Stimulated activated CD8-positive, alpha-beta memory T cell treated with anti-CD3 and anti-CD28 coated beads, Interleukin-2, amount 100 ng/mL, for 1 hour (primary cell): ENCODE measurements at regions not wholly inside any gene's neighbourhood (a gene's known extent, or its start where the extent isn't known, plus 50 kb on each side); places are given as distances from the start of the nearest gene placed in this dataset.
"Not testable (repeated sequence)": the region's sequence is repeated elsewhere in the genome, so short reads cannot be mapped to it uniquely, and the experiment has no call there.

Source experiments
- DNase-seq, 2 donors: peaks; one replicate each; pipeline ENCODE4 v3.0.0-alpha.2; 2020; ENCODE audit warnings: low read depth in 2 of 2

- not testable (repeated sequence) for DNase-seq
Observed at GRCh38 chrY:7588176-7588575, 676.6 kb upstream of the AMELY start.

GRCh38 chrY:7562541-7562940 is 651.0 kb upstream of the AMELY start:
- DNase-seq, result no peak

GRCh38 chrY:7557675-7558074 is 646.1 kb upstream of the AMELY start:
- no peak for DNase-seq

DNA sequence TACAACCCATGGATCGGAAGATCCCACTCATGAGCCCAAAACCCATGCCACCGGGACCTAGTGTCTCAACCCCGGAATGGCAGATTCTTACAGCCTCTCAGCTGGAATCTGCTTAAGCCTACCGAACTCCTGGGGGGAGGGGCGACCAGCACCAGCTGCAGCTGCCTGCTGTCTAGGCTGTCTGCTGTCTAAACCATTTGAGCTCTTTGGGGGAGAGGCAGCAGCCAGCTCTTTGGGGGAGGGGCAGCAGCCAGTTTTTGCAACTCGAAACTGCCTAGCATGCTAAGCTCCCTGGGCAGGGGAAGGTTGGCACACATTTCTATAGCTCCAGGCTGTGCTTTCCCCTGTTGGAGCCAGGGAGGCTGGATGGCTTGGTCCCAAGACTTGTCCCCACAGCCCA is 643.5 kb upstream of the AMELY start:
- DNase-seq, result no peak

DNA sequence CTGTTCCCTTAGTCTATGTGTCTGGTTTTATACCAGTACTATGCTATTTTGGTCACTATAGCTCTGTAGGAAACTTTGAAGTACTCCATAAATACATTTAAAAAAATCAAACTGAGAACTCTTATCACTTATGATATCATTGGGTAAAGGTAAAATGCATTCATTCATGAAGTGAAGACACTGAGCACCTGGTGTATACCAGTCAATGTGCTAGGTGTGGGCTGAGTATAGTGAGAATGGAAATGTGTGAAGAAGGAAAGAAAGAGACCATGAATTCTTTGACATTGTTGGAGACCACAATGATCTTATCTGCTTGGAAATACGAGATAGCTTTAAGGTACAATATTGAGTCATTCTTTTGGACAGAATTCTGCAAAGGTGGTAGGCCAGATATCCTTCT is 633.5 kb upstream of the AMELY start:
- DNase-seq, result no peak

GRCh38 chrY:7544172-7544770 is 632.7 kb upstream of the AMELY start:
- no peak for DNase-seq

- DNase-seq, result no peak
Observed at GRCh38 chrY:7543506-7543905, 632.0 kb upstream of the AMELY start.

GRCh38 chrY:7542256-7542858 is 630.8 kb upstream of the AMELY start:
- no peak for DNase-seq

DNA sequence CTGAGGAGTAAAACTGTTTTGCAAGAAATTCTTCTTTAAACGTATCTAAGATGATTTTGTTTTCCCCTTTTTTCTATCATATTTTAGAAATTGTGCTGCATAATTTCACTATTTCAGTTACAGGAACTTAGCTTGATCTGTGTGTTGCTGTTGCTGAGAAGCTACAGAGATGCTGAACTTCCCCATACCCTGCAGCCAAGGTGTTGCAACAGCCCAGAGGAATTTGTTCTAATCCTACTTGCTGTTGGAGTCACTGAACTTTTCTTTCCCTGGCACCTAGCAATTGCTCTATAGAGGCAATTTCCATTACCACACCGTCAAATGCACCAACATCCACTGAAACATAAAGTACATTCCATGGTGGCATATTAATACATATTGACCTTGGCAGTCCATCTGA is 617.8 kb upstream of the AMELY start:
- DNase-seq, result no peak

- DNase-seq, result not testable (repeated sequence)
Observed at GRCh38 chrY:7527568-7527967, 616.0 kb upstream of the AMELY start.

DNA sequence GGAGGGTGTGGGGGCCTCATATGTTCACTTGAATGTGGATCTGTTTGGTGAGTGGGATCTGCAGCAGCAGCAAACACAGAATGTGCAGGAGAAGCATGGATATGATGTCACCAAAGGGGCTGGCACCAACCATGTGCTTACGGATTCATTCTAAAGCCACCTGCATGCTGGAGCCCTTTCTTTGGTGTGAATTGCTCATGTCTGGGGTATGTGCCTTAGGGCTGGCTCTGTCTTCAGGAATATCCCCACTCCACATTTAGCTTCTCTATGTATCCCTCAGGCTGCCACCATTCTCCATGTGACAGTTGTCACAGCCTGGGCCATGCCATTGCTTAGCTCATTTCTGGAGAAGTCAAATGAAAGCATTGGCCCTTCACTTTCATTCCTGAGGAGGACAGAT is 606.8 kb upstream of the AMELY start:
- DNase-seq, result no peak

GRCh38 chrY:7516268-7516667 is 604.7 kb upstream of the AMELY start:
- DNase-seq, result no peak

- no peak for DNase-seq
Observed at GRCh38 chrY:7515812-7516211, 604.3 kb upstream of the AMELY start.

GRCh38 chrY:7502896-7503295 is 591.3 kb upstream of the AMELY start:
- DNase-seq, result no peak

- no peak for DNase-seq
Observed at GRCh38 chrY:7501236-7501635, 589.7 kb upstream of the AMELY start.

DNA sequence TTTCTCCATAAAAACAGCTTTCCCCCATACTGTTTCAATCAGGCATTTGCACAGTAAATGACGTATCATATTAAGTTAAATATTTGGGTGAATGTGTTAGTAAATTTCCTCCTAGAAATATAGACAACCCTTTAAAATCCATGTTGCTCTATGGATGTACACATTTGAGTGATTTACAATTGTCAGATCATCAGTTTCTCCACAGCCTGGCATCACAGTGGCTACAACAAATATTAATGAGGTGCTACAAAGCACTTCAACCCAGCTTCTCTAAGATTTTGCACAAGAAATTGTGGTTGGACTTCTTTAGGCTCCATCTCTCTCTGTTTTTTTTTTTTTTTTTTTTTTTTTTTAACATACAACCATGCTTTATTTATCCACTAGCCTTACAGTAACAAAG is 584.4 kb upstream of the AMELY start:
- DNase-seq, result no peak

DNA sequence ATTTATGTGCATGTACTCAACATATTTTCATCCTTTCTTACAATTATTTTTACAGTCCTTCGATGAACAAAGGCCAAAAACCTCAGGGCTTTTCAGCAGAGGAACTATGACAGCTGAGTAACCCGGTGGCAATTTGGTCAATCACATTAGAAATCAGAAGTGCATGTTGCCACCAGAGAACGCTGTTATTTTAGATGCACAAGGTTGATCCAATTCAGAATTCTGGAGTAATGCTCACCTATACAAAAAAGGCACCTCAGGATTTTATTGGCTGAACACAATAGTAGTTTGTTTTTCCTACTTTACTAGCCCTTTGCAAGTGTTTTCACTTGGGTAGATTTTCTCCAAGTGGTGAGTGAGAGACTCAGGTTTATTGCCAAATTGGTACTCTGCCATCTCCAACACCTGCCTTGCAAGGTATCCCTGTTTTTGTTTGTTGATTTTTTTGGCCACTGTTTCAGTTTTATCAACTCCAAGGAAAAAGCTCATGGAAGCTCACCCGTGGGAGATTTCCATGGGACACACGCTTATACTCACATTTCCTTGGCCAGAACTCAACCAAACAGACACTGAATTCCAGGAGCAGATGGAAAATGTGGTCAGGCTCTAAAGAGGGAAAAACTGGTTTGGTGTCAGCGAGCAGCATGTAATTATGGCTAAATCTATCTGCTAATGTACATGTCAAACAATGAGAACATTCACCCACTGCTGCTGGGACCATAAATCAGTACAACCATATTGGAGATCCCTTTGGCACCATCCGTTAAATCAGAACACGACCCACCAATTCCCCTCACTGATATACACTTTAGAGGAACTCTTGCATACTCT is 573.1 kb upstream of the AMELY start:
- not testable (repeated sequence) for DNase-seq

DNA sequence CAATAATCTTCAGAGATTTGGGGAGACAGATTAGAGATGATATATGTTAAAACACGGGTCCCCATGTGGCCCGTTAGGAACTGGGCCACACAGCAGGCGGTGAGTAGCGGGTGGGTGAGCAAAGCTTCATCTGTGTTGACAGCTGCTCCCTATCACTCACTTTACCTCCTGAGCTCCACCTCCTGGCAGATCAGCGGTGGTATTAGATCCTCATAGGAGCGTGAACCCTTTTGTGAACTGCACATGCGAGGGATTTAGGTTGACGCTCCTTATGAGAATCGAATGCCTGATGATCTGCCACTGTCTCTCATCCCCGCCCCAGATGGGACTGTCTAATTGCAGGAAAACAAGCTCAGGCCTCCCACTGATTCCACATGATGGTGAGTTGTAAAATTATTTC is 560.4 kb upstream of the AMELY start:
- DNase-seq, result peak in 1 of 2 donors; percentile 0

GRCh38 chrY:7470037-7470436 is 558.5 kb upstream of the AMELY start:
- no peak for DNase-seq

GRCh38 chrY:7468951-7469745 is 557.6 kb upstream of the AMELY start:
- no peak for DNase-seq

- DNase-seq, result no peak
Observed at GRCh38 chrY:7467796-7468520, 556.4 kb upstream of the AMELY start.

DNA sequence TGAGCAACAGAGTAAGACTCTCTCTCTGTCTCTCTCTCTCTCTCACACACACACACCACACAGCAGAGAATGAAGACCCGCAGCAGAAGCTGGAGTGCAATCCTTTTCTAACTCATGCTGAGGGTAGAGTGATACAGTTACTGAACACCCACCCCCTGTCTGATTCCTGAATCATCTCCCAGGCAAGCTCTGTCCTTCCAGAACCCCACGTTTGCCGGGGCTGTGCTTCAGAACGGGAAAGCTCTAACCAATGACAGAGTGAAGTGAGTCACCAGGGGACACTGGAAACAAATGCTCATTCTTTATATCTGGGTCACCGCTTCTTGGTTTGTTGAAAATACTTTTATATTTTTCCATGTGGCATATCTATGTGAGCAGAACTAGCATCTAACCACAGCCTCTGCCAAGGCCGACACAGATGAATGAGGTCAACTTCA is 553.7 kb upstream of the AMELY start:
- DNase-seq, result no peak
